NCI-H748 (cell line): ENCODE measurements at regions not wholly inside any gene's neighbourhood (a gene's known extent, or its start where the extent isn't known, plus 50 kb on each side); places are given as distances from the start of the nearest gene placed in this dataset.
A peak's percentile ranks its signal among the peaks of the same experiment; 100 is the strongest.

Experiments
- DNase-seq: peaks from one replicate; lab custom pipeline; 2025; ENCODE audit not compliant: unreplicated experiment; lab: John Stamatoyannopoulos, UW

DNA sequence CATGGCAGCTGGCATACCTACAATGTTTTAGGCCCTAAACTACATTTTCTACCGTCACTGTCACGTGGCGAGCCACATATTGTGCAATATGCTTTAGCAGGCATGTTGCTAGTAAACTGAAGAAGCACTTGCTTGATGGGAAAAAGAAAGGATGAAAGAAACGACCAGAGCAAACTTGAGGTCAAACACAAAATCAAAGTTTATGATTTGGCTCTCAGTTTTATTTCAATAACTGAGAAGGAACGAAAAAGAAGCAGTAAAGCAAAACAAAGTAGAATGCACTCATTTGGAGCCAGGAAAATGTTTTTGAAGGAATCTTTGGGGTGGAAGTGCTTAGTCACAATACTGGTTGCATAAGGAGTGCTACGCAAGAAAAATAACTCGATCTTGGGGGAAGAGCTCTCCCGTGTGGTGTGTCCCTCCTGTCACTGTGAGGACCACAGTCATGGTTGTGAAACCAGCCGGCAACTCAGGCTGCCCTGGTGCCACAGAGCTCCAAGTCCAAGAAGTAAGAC is 349.8 kb downstream of the RBM43 start:
- DNase-seq: no peak

DNA sequence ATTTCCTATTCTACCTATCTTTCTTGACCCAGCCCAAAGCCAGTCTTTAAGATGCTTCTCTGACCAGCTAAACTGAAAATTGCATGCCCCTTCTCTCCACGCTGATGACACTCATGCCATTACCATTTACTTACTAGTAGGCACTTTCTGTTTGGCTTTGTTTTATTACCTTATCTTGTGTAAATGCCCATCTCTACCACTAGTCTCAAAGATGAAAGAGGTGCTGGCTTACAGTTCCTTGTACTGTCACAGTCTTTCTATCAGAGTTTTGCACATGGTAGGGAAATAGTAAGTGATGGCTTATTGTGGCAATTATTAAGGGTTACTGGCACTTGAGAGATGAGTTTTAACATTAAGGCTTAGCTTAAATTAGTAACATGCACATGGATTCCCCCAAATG is 352.1 kb downstream of the RBM43 start:
- no peak for DNase-seq

DNA sequence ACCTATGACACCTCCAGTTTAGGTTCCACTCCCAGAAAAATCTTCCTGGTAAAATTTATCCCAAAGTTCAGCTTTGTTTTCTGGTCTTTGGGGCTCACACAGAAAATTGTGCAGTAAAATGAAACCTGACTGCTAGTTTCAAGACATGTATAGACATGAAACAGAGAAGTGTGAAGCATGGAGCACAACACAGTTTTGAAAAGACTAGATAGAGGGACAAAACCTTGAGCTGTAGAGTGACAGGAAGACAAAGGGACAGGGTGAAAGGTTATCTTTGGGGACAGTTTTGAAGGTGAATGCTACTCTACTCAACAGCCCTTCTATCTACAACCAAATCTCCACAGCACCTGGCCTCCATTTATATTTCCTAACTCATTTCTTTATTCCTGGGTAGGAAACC is 352.6 kb downstream of the RBM43 start:
- DNase-seq: no peak

DNA sequence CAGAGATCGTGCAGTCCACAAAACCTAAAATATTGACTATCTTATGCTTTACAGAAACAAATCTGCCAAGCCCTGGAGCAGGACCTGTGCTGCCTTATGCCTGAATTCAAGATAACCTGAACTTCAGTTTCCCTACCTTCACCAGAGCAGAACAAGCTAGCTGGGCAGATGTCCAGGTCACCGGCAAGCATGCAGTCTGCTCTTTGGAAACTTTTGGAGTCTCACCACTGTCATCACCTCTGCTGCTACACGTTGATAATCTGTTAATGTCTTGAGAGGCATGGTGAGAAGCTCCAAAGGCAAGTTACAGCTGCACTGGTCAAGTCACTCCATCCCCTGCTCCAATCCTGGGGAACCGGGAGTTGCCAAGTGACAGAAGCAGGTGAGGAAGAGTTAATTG is 354.2 kb downstream of the RBM43 start:
- DNase-seq: peak; percentile 16

DNA sequence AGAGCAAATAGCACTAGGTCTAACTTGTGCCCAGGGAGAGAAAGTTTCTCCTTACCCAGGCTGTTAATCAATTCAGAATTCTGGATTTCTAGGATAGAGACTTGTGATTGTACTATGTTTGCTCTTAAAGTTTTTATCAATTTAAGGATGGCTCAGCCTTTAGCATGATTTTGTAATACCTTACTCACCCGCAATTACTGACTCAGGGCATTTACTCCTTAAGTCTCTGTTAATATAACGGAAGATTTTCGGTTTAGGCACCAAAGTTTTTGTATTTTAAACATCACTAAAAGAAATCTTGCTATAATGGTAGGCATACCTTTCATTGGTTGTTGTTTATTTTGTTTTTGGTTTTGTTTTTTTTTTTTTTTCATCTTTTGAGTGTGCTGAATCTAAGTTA is 358.2 kb downstream of the RBM43 start:
- no peak for DNase-seq

DNA sequence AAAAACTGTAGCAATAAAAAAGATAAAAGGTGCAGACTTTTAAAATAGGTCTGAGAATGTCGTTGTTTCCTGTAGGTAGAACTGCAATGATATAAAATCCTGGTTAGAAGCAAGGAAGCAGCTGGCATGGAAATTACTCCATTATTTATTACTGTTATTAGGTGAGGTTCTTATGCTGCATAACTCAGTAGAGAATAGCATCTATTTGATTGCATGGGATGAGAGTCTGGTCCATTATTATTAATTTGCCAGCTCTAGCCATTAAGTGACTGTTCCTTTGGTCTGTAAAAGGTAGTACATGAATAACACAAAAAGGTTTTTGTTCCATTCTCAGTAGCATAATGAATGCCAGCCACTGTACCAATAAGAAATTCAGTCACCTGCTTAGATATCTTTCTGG is 358.6 kb downstream of the RBM43 start:
- DNase-seq: no peak

DNA sequence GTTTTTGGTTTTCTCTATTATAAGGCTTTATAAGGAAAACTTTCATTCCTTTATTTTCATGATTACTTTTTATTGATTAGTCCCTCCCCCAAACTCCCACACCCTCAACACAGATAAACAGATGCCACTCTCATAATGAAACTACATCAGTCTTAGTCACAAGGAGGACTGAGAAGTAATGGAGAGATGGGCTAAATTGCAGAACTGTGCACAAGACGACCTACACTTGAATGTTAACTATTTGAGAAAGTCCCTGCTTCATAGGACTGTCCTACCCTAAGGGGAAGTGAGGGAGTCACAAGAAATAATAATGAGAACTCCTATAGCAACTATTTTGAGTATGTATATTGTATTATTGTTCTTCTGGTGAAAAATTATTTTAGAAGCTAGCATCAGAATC is 360.8 kb downstream of the RBM43 start:
- DNase-seq: no peak

DNA sequence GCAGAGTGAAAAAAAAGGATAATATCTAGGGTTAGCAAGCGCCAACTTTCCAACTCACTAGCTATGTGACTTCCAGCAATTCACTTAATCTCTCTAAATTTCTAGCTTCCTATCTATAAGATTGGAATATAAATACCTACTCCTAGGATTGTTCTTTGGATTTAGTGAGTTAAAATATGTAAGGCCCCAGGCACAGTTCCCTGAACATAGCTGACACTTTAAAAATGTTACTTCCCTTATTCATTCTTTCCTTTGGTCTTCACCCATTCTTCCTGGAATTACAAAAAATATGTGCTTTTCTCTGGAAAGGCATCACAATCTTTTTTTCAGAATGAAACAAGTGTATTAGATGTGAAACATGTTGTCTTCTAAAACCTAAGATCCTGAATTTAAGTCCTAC is 365.7 kb downstream of the RBM43 start:
- no peak for DNase-seq

DNA sequence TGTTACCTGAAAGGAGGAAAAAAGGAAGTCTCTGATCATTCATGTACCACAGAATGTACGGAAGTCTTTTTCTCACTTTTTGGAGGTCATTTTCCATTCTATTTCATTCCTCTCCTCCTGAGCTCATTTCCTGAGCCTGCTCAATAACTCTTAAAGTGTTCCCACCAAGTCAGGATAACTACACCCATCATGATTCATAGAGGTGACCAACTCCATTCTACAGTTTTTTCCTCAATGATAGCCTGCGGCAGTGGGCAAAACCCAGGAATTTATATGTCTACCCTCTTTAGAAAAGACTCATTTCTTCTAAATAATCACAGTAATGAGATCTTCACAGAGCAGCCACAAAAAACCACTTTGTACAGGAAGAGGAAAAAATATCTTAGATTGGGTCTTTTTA is 372.5 kb downstream of the RBM43 start:
- DNase-seq: no peak

DNA sequence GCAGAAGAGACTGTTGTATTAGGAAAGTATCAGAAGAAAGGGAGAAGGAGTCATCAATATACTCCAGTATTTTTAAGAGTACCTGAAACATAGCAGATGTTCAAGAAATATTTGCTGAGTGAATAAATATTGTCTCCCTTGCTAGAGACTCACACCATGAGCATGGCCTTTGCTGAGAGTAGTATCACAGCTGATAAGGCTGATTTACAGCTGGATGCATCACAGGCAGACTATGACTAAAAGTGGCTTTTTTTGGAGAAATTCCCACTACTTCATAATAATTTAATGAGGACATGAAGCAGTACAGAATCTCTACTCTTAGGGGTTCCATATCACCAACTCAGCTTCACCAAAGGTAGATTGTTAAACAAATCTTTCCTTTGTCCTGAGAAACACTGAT is 373.3 kb downstream of the RBM43 start:
- no peak for DNase-seq

DNA sequence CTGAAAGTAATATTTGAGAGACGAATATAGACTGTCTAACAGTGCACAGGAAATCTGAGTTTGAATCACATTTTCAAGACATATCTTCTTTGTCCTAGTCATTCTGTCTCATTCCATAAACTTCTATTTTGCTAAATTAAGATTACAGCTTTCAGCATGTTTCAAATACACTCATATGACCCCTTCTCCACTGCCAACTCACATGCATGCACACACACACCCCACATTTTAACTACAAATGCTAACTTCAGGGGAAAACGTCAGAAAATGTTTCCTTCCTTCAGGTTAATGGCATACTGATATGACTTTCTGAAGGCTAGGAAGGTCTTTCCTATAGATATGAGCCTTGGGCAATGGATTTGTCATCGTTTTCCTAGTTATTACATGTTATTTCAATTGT is 373.7 kb downstream of the RBM43 start:
- no peak for DNase-seq

DNA sequence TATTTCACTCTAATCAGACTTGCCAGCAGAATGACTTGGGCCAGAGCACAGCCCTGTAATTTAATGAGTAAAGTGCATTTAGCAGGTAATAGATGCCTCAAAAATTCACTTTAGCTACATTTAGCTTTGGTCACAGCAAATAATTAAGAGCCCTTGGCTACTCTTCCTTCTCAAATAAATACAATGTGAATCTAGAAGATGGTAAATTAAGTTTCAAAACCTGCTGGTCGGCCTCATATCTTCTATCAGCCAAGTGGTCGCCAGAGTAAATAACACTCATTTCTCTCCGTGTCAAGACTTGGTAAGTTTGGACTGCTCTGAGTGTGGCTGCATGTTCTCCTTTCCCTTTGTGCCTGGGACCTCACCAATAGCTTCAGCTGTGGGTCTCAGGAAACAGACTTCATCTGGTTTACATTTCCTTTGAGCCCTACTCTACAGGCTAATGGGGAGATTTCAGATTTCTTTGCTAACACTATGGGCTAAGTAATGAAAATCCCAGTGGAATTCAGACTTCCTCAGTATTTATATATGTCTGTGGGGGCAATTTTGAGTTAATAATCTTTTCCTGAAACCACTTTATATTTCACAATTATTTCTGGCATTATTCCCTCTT is 375.8 kb downstream of the RBM43 start:
- DNase-seq: no peak

DNA sequence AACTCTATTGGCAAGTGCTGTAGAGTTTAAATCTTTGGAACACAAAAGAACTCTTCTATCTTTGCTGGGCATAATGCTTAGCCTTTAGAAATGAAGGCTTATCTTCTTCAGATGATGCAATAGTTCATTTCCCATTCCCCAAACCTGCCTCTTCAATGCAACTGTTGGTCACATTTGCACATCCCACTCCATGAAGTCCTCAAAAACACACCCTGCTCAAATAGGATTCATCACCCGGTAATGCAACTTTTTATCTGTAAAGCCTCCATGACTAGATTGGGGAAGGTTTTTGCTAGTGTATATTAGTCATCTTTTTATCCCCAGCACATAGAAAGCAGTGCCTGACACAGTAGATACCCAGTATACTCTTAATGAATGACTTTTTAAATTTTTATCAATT is 376.4 kb downstream of the RBM43 start:
- DNase-seq: no peak

DNA sequence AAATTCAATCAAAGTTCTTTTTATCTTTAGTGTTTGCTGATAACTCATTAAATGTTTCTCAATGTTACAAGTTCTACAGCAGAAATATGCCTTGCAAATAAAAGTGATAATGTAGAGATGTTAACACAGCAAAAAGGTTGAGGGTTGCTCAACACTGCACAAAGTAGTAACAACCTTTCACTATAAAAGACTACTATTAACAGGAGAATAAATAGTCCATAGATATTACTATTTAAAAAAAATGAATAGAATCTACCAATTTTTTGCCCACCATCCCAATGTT is 378.1 kb downstream of the RBM43 start:
- DNase-seq: no peak

DNA sequence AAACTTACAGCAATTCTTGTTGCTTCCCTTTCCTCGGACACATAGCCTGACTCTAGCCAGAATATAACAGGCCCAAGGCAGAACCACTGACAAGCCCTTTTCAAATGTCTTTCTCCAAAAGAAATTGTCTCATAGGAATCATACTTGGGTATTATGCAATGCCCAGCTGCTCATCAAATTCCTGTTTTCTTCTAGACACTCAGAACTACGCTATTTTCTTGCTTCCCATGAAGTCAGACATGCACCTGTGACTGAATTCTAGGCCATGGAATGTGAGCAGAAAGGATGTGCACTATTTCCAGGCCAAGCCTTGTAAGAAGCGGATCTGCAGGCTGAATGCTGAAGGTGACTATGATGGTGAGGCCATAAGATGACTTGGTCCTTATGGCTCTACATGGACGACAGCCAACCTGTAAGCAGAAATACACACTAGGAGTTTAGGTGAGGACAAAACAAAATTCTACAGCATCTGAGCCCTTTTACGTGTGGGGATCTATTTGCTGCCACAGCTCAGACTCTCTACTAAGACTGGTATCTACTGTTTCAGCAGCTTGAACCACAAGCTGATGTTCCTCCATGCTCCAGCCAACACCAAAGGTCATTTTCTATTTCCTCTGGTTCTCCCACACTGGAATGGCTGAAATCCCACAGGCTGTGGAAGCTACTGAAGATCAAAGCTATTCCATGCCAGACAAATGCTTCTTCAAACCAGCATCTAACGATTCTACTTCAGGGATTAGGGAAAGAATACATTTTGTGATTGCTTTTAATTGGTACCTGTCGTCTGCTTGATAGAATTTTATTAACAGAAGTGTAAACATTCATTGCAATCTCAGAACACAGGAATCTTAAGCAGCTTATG is 378.7 kb downstream of the RBM43 start:
- DNase-seq: no peak

DNA sequence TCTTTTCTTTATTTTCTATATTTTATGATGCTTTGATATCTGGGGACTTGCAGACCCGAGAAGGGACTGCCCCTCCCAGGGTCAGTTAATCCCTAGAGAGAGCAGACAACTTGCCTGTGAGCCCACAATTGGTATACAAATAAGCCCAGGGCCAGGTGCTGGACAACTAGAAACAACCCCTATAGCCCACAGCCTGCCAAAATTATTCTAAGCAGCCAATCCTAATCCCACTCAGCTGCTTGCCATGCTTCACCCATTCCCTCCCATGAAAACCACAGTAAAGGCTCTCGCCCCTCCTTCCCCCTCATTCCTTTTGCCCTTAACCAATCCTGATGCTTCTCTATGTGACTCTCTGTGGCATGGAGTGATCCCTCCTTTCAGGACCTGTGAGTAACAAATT is 380.7 kb downstream of the RBM43 start:
- DNase-seq: no peak

DNA sequence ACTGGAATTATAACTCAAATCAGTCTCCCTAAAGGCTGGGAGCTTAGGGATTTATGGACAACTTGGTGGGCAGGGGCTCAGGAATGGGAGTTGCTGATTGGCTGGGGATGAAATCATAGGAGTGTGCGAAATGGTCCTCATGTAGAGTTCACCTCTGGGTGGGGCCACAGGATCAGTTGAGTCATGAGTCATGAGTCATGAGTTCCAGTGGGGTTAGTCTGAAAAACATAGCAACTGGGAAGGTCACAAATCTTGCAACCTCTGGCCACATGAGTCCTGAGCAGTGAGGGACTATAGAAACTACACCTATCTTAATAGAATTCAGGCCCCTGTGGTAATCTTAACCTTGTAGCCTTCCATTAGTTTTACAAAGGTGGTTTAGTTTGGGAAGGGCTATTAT is 383.3 kb downstream of the RBM43 start:
- no peak for DNase-seq

DNA sequence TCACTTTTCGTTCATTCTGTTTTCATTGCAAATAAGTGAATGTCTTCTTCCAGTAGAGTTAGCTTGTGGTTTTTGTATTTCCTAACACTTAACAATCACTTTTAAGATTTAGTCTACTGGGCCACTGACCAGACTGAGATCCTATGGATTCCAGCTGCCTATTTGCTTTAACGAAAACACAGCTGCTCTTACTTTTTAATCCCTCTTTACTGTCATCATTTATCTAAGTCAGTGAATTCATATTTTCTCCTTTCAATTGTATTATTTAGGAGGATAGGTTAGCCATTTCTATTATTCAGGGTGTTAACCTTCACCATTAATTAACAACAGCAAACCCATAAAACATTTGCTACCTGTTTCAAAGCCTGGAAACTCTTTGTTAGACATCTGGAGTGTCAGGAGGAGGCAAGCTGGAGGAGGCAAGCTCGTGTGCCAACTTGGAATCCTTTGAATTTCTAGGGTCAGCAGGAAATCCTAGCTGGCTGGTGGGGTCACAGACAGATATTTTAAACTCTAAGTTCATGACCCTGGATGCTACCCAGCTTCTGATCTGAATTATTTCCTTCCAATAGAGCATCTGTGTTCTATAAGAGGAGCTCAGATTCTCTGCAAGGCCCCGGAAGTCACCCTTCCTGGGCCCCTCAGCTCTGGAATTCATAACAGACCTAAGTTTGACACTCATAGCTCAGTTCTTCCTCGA is 385.3 kb downstream of the RBM43 start:
- no peak for DNase-seq

DNA sequence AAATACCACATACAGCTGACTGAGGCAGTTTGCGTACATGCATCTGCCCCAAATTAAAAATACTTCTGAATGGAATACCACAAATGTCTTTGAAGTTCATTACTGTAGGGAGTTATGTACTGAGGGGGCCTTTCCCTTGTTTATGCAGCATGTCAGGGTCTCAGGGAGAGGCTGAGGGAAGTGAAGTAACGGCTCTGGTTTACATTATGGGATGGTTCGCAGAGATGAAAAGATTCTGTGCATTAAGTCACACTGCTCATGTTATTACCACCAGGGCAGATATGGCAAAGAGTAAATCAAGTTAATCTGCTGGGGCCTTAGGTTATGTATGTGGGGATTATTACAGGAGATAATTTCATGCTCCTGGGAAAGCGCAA is 385.9 kb upstream of the RND3 start:
- DNase-seq: no peak

DNA sequence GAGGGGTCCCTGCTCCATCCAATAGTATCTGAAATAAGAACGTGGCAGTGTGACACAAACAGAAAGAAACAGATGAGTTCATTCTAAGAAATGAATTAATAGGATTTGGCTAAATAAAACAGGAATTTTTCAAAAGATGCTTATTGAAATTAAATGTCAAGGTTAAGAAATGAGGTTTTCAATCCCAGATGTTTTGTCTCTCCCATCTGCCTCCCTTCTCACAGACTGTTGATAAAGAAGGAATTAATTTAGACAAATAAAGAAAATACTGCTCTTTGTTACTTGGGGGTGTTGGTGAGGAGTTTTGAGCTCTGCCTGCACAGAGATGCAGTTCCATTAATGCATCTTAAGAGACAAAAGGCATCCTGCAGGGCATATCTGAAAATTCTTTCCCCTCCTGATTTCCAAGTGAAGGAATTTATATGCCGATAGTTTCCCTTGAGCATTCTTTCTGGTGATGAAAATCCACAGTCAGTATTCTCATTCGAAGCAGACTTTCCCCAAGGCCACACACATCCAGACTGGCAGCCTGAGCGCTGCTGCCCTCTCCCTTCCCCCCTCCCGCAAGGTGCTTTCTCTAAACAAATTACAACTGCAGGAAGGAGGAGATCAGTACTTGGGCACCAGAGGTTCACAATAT is 385.4 kb upstream of the RND3 start:
- DNase-seq: no peak

DNA sequence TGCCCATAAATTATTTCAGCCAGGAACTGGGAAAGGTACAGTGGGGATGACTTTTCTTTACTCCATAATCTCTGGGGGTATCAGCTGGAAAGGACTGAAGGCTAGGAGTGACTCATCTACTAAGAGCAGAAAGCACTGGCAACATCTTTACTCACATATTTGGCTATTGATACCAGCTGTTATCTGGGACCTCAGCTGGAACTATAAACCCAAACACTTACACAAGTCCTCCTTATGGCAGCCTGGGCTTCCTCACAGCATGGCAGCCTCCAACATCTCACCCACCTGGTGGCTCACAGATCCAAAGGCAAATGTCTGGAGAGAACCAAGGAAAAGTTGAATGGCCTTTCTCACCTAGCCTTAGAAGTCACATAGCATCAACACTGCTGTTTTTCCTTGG is 379.0 kb upstream of the RND3 start:
- no peak for DNase-seq

DNA sequence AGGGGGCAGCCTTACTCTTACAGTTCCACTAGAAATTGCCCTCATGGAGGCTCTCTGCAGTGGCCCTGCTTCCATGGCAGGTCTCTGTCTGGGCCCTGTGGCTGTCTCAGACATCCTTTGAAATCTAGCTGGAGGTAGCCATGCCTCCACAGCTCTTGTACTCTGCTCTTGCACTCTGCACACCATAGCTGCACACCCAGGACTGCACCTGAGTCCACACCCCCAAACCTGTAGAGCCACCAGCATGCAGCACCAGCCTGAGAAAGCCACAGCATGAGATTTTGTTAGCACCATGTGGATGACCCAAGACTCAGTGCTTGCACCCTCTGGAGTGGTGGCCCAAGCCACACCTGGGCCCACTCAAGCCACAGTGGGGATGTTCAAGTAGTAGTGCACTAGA is 376.2 kb upstream of the RND3 start:
- no peak for DNase-seq
